HG03064 (cell line): ENCODE measurements at regions not wholly inside any gene's neighbourhood (a gene's known extent, or its start where the extent isn't known, plus 50 kb on each side); places are given as distances from the start of the nearest gene placed in this dataset.
"Not testable (repeated sequence)": the region's sequence is repeated elsewhere in the genome, so short reads cannot be mapped to it uniquely, and the experiment has no call there.

Experiments
- ATAC-seq: cut with Tn5 transposase; IDR thresholded peaks from one replicate; pipeline ENCODE4 v1.9.1; 2021; ENCODE audit warnings: low read depth; ENCODE audit not compliant: unreplicated experiment

DNA sequence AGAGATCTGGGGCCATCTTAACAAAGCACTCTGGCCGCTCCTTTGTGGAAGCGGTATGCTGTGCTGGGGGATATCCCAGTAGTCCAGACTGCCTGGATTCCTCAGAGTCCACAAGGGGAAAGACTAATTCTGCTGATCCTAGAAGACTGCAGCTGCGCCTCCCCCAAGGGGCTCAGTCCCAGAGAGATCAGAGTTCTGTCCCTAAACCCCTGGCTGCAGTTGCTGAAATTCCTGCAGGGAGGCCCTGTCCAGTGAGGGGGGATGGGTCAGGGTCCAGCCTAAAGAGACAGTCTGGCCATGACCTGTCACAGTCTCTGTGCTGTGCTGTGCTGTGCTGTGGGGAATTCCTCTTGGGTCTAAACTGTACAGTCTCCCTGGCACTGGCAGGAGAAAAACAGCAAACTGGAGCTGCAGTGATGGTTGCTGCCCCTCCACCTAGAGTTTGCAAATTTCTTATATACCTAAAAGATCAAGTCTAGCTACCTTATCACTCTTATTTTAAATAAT, 575.1 kb upstream of the UBE2E2 start:
- ATAC-seq: no peak

GRCh38 chr3:22632536-22632935, 570.6 kb upstream of the UBE2E2 start:
- no peak for ATAC-seq

DNA sequence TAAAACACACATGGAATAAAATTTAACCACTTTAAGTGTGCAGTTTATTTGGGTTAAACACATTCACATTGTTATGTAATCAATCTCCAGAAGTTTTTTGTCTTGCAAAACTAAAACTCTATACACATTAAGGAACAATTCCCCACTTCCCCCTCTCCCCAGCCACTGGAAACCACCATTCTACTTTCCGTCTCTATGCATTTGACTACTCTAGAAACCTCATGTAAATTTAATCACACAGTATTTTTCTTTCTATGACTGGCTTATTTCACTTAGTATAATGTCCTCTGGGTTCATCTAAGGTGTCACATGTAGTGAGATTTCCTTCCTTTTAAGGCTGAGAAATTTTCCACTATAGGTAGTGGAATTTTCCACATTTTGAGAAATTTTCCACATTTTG, 568.7 kb upstream of the UBE2E2 start:
- no peak for ATAC-seq

DNA sequence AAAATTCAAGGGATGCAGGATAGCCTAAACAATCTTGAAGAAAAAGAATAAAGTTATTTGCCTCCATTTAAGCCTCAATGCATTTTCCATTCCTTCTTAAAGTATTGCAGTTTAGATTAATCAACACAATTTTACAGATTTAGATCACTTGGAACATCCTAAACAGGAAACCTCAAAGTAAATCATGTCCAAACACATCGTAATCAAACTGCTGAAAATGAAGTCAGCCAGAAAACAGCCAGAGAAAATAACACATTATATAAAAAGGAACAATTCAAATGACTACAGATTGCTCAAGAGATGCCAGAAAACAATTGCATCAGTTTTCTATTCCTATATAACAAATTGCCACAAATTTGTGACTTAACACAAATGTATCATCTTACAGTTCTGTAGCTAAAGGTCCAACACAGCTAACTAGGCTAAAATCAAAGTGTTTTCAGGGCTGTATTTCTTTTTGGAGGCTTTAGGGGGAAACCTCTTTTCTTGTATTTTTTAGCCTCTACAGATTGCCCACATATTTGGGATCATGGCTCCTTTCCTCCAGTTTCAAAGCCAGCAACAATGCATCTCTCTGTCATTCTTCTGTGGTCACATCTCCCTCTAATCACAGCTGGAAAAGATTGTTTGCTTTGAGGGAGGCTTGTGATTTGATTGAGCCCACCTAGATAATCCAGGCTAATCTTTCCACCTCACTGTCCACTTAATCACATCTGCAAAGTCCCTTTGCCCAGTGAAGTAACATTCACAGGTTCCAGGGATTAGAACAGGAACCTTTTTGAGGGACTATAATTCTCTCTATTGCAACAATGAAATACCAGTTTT, 543.3 kb upstream of the UBE2E2 start:
- ATAC-seq: no peak

DNA sequence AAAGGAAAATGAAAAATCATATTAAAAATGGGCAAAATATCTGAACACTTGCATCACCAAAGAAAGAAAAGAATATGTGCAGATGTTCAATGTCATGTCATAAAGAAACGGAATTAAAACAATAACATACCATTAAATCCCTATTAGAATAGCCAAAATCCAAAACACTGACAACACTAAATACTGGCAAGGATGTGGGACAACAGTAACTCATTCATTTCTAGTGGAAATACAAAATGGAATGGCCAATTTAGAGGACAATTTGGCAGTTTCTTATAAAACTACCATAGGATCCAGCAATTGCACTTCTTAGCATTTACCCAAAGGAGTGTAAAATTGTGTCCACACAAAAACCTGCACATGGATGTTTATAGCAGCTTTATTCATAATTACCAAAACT, 542.5 kb upstream of the UBE2E2 start:
- no peak for ATAC-seq

DNA sequence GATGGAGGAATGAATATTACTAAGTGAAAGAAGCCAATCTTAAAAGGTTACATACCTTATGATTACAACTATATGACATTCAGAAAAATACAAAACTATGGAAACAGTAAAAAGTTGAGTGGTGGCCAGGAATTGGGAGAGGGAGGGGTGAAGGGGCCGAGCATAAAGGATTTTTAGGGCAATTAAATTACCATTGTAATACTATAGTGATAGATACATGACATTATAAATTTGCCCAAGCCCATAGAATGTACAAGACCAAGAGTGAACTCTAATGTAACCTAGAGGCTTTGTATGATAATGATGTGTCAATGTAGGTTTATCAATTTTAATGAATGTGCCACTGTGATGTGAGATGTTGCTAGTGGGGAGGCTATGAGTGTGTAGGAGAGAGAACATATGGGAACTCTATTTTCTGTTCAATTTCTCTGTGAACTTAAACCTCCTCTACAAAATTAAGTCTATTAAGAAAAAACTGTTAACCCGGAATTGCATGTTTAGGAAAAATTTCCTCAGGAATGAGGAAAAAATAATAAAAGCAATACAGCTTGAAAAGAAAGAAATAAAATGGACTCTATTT, 541.9 kb upstream of the UBE2E2 start:
- ATAC-seq: no peak

GRCh38 chr3:22665528-22665927, 537.6 kb upstream of the UBE2E2 start:
- no peak for ATAC-seq

GRCh38 chr3:22666736-22667135, 536.4 kb upstream of the UBE2E2 start:
- ATAC-seq: no peak

GRCh38 chr3:22671848-22672247, 531.3 kb upstream of the UBE2E2 start:
- ATAC-seq: no peak

DNA sequence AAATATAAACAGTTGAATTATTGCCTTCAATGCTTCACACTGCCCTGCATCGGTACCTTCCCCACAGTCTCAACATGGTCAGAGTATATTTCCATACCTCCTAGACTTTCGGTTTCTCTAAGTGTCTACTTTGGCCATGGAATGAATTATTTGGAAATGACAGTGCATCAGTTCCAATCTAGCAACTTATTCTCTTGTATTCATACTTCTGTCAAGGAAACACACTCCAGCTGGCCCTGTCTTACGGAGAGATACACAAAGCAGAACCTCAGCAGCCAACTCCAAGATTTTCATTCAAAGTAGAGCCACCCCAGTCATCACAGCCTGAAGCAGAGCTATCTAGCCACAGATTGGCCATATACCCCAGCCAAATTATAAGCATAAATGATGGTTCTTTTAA, 518.4 kb upstream of the UBE2E2 start:
- ATAC-seq: no peak

DNA sequence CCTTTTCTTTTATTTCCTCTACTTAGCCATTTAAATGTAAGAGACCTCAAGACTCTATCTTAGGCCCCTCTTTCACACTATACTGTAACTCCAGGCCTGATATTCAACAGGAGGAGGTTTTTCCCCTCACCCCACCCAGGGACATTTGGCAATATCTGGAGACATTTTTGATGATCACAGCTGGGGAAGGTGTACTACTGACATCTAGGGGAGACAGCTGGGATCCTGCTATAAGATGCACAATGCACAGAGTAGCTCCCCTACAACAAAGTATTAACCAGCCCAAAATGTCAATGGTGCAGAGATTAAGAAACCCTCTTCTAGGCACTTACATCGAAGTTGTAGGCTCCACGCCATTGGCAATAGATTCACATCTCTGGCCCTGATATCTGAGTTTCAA, 517.5 kb upstream of the UBE2E2 start:
- ATAC-seq: no peak

- no peak for ATAC-seq
Measured at GRCh38 chr3:22691407-22691806, 511.7 kb upstream of the UBE2E2 start.

- ATAC-seq: no peak
Measured at GRCh38 chr3:22691856-22692628, 511.1 kb upstream of the UBE2E2 start.

DNA sequence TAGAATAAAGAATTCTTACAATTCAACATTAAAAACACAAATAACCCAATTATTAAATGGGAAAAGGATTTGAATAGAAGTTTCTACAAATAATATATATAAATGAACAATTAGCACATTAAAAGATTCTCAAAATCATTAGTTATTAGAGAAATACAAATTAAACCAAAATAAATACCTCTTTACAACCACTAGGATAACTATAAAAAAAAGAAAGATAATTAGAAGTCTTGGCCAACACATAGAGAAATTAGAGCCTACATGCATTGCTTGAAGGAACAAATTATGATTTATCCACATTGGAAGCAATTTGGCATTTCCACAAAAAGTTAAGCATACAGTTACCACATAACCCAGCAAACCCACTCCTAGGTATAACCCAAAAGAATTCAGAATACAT, 502.3 kb upstream of the UBE2E2 start:
- ATAC-seq: no peak

- ATAC-seq: no peak
Measured at GRCh38 chr3:22704166-22704565, 499.0 kb upstream of the UBE2E2 start.

- no peak for ATAC-seq
Measured at GRCh38 chr3:22704571-22705354, 498.4 kb upstream of the UBE2E2 start.

GRCh38 chr3:22706922-22707321, 496.2 kb upstream of the UBE2E2 start:
- not testable (repeated sequence) for ATAC-seq

DNA sequence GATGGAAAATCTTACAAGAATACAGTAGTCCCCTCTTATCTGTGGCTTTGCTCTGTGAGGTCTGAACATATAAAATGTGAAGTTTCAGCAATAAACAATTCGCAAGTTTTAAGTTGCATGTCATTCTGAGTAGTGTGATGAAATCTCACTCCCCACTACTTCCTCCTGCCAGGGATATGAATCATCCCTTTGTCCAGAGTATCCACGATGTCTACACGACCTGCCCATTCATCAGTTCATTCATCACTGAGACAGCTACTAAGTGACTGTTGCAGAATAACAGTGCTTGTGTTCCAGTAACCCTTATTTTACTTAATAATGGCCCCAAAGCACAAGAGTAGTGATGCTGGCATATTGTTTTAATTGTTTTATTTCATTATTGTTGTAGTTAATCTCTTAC, 489.2 kb upstream of the UBE2E2 start:
- ATAC-seq: no peak

- no peak for ATAC-seq
Measured at GRCh38 chr3:22714749-22715148, 488.4 kb upstream of the UBE2E2 start.

DNA sequence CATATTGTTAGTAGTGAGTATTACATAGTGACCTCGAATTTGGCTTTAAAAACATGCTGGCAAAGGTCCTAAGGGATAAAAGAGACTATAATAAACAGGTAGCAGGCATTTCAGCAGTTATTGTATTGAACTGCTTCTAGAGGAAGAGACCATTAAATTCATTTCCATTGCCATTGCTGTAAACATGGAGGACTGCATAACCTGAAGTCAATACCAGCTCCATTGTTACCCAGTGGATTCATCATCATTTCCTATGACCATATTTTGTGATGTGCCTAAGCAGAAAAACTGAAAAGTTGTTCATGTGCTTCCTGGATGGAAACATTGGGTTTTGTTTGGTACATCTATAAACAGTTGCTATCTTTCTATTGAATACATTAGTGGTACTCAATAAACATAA, 482.5 kb upstream of the UBE2E2 start:
- ATAC-seq: no peak

- ATAC-seq: no peak
Measured at GRCh38 chr3:22724420-22724819, 478.7 kb upstream of the UBE2E2 start.
